CD4-positive, alpha-beta T cell treated with Interleukin-4 for 4 hours (primary cell): ENCODE measurements at regions not wholly inside any gene's neighbourhood (a gene's known extent, or its start where the extent isn't known, plus 50 kb on each side); places are given as distances from the start of the nearest gene placed in this dataset.

Experiments used
- DNase-seq: peaks from one replicate; pipeline ENCODE4 v3.0.0-alpha.2; 2020

DNA sequence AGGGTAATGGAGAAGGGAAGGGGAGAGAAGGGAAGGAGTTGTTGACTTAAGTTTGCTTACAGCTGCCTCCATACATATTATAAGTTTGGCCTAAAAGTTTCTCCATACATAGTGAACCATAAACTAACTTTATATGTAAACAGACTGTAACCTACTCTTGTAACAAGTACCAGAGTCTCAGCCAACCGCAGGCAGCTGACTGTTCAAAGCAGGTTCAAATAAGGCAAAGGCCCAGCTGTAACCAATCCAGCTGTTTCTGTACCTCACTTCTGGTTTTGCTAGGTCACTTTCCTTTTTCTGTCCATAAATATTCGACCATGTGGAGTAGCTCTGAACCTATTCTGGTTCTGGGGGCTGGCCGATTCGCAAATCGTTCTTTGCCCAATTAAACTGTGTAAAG, 591.2 kb downstream of the INSC start:
- no peak for DNase-seq

DNA sequence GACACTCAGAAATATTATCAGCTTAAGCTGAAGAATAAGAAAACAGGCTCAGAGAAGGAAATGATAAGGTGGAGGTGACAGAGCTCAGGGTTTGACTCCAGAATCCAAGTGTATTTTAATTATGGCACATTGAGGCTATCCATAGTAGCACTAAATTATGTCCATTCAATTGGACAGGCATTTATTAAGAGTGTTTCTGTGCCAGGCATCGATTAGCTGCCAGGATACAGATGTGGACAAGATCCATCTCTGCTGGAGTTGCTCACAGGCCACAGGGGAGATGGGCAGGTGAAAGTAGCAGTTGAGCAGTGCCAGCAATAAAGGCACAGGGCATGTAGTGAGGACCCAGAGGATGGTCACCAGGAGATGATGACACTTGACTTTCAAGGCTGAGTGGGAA, 592.5 kb downstream of the INSC start:
- DNase-seq, result no peak

GRCh38 chr11:15707971-15708370, 593.2 kb downstream of the INSC start:
- no peak for DNase-seq

DNA sequence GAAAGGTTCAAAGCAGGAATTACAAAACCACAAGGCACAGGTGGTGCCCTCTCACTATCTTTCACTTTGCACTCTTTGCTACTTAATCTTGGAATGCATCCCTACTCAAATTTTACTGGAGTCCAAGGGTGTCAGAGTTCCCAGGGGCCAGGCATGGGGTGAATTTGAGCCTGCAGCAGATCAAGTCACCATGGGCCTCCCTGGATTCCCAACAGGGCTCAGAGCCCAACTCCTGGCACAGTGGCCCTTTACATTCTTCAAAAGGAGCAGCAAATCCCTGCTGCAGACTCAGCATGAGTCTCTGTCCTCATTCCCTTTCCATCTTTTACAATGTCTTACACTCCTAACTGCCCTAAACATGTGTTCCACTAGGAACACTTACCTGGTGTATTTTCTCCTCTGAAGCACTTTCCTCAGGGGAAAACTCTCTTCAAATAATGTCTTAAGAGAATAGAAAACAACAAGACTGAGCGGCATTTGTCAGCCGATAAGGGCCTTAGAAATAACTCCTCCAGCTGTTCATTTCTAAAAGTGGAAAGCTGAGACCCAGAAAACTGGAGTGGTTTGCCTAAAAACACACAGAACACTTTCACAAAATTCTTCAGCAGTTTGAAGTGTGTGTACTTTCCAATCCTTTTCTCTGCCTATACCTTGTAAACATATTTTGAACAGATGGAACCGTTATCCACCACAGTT, 596.0 kb downstream of the INSC start:
- no peak for DNase-seq

GRCh38 chr11:15711311-15711710, 596.6 kb downstream of the INSC start:
- DNase-seq, result no peak

- no peak for DNase-seq
Observed at GRCh38 chr11:15714641-15715399, 600.1 kb downstream of the INSC start.

- DNase-seq, result no peak
Observed at GRCh38 chr11:15716550-15716949, 601.8 kb downstream of the INSC start.

DNA sequence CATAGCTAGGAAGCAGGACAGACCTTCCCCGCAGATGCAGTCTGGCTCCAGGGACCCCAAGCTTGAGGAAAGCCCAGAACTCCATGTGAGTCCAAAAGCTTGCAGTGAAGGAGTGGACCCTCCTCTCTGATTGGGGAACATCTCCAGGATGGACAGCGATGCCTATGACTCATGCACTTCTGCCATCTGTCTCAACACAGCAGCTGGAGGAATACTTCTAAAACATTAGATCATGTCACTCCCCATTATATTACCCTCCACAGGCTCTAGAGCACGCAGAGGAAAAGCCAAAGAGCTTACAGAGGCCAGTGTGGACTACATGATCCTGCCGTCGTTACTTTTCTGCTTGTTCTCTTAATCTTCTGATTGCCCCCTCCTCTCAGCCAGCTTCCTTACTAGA, 605.7 kb downstream of the INSC start:
- DNase-seq, result no peak

DNA sequence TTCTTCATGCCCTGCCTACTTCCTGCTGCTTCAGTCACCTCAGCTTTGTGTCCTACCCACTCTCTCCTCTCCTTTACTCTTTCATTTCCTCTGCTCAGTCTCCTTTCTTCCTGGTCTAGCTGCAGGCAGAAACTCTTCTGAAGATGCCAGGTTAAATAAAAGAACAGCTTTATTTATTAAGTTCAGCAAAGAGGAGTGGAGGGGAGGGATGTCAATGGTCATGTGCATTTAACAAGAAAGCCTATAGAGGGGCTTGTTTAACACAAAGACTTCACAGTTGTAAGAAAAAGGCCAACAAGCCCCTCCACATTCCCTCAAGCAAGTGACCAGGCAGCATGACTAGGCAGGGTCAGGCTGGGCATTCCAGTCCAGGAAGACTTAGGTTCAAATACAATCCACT, 609.2 kb downstream of the INSC start:
- no peak for DNase-seq

- no peak for DNase-seq
Observed at GRCh38 chr11:15724601-15725000, 609.9 kb downstream of the INSC start.

GRCh38 chr11:15725246-15725645, 610.5 kb downstream of the INSC start:
- no peak for DNase-seq

DNA sequence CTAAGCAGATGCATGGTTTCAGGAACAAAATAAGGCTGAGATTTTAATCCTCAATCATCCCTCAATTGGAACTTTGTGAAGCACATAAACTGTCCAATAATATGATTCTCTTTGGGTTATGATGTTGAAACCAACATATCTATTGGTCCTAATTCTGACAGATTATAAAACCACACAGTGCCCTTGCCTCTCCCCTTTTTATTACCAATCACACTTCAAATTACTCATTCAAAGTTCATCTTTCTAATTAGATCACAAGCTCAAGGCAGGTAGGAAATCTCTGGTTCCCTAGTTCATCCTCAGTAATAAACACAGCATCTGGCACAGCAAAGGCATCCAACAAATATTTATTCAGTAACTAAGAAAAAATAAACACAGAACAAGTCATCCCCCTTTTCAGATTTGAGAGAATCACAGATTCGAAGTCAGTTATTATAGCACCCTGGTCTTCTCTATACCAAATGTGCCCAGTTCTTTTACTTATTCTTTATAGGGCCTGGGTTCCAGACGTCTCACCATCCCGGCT, 611.6 kb downstream of the INSC start:
- DNase-seq, result no peak

DNA sequence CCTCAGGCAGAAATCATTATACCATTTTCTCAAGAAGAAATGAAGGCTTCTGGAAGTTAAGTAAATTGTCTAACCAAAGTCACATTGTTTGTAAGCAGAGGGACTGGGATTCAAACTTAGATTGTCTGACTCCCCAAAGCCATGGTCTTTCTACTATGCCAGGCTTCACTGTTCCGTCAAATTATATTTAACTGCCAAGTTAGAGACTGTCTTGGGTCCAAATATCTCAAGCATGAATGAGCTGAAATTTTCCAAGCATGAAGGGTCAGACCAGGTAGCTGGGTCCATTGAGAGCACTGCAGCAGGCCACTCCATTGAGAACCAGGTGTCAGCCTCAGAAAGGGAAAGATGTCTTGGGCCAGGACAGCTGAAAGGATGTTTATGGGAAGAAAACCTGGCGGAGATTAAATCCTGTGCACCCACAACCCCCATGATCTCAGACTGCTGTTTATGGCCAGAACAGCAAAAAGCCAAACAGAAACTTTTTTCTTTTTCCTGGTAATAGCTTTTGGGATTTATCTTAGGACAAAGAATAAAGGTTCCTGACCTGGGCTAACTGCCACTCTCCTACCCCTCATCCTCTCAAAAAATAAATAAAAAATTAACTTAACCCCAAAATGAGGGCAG, 612.3 kb downstream of the INSC start:
- DNase-seq, result no peak

- no peak for DNase-seq
Observed at GRCh38 chr11:15727520-15727914, 612.8 kb downstream of the INSC start.

DNA sequence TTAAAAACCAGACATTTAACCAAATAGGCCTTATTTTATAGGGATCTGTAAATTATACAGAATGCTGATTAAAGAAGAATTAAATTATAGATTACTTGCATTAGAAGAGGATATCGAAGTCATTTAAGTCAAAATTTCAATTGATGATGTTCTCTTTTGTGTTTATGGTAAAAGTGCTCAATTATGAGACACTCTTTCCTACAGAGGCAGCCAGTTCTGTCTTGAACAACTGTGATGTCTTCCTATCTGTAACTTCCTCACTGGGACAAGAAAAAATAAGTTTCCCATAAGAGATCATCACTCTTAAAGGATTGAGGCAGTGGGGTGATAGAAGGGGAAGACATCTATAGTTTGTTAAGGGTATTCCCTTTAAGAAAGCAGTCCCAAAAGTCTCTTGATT, 613.5 kb downstream of the INSC start:
- no peak for DNase-seq

- DNase-seq, result no peak
Observed at GRCh38 chr11:15730263-15730994, 615.7 kb downstream of the INSC start.

DNA sequence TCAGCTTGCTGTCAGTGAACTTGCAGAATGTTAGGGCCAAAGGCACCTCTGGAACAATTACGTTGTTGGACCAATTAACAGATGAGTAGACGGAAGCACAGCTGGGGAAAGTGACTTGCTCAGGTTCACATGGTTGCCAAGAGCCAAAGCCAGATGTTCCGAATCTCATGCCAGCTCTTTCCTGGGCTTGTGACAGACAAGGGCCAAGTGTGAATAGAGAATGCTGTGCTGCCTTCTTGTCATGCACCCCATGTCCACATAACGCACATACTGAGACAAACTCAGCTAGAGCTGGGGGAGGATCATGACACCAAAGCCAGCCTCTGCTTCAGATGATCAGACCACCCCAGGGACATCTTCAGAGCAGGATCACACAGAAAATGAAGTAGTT, 616.3 kb downstream of the INSC start:
- no peak for DNase-seq

DNA sequence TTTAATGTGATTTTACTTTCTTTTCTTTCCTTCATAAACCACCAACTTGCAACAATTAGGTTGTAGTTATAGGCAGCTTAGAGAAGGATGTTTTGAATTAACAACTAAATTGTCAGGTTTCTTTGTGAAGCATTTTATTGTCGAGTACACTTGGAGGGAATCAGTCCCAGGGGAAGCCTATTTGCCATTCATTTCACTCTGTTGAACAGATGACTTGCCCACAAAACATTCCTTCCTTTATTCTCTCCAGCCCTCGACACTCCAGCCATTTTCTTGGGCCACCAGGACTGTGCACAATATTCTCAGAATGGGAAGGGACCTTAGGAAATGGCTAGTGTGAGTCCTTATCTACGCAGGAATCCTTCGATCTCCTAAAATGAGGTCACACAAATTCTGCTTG, 620.6 kb downstream of the SOX6 start:
- DNase-seq, result no peak

DNA sequence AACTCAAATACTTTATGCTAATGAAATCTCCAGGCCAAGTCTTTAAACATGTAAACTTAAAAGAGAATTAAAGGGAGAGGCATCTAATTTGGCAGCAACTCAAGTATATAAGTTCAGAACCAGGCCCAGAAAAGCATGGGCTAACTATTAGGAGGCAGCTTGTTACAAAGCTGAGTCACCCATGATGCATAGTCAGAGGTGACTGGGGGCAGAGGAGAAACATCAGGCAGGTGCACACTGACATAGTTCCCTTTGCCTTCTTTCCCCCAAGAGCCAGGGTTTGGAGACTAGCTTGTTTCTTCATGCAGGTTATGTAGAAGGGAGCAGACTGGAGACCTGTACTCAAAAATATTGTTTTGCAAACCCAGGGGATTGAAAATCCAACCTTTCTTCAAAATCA, 619.0 kb downstream of the SOX6 start:
- DNase-seq, result no peak

DNA sequence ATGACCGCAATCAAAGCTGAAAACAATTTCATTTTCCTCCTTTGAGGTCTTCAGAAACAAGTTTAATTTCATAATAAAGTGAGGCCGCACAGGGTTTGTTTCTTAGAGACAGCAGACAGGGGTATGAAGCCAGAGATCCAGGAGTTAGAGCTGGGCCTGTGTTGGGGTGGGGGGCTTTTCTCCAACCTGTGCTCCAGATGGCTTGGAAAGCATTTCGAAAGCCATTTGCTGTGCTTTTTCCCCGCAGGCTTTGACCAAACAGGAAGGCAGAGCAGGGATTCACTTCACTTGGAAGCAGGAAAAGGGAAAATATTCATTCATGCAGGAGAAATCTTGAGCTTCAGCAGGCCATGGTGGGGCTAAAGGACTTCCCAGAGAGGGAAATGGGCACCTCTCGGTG, 617.4 kb downstream of the SOX6 start:
- DNase-seq, result no peak

- DNase-seq, result no peak
Observed at GRCh38 chr11:15742626-15743519, 613.5 kb downstream of the SOX6 start.

DNA sequence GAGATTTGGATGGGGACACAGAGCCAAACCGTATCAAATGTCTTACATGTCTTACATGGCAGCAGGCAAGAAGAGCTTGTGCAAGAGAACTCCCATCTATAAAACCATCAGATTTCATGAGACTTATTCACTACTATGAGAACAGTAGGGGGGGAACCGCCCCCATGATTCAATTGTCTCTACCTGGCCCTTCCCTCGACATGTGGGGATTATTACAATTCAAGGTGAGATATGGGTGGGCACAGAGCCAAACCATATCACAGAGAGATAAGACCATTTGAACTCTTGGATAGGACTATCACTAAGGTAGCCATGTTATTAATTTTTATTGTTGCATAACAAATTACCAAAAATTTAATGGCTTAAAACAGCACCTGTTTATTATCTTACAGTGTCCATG, 611.7 kb downstream of the SOX6 start:
- no peak for DNase-seq
